Stimulated activated CD8-positive, alpha-beta memory T cell treated with anti-CD3 and anti-CD28 coated beads, Interleukin-4, amount 100 ng/mL, for 1 hour (primary cell): ENCODE measurements at regions not wholly inside any gene's neighbourhood (a gene's known extent, or its start where the extent isn't known, plus 50 kb on each side); places are given as distances from the start of the nearest gene placed in this dataset.
A peak's percentile ranks its signal among the peaks of the same experiment; 100 is the strongest.

ENCODE experiments used
- DNase-seq, 2 donors: peaks; one replicate each; pipeline ENCODE4 v3.0.0-alpha.2; 2020; ENCODE audit warnings: low read depth in 2 of 2, low spot score in 1 of 2

DNA sequence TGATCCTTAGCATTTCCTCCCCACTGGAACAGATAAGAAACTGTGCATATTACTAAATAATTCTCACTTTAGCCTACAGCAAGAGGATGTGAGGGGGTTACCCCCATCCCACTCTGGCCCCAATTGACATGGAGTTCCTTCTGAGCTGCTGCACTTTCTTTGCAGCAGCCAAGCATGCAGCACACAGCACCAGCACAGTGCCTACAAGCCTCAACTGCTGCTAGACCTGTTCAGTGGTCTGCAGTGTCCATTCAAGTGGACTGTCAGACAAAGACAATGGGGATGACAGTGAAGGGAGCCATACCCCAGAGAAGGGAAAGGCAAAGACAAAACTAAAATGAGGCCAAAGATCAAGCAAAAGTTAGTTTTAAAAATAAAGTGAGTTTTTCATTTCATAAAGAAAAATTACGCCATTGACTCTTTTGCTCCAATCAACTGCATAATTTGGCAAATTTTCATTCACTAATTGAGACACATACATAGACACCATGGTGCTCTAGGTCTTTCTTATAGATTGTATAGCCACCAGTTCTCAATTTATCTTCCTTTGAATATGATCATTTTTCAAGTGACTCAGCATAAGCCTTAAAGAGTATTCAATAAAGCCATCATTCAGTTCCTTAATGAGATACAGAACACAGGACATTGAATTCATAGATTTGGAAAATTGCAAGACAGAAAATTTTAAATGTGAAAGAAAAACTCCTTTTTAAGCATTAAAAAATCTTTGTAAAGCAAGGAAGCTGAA lies 410.6 kb downstream of the HNRNPD start:
- no peak for DNase-seq

DNA sequence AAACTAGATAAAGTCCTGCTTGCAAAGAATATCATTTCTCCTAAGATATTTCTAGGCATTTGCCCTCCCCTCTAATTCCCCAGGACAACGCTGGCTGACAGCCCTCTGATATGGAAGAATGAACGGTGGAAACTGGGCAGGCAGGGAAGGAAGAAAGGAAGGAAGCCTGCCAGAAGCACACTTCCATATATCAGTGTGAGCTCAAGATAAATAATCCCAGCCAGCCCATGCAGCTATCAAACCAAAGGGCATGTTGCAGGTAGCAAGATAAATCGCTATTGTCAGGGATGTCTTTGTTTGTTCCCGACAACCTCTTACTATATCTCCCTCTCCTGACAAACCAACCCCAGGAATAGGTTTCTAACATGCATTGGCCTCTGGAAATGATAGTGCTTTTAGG lies 412.8 kb downstream of the HNRNPD start:
- no peak for DNase-seq

- no peak for DNase-seq
Measured at GRCh38 chr4:81954271-81954670, 419.5 kb downstream of the HNRNPD start.

- DNase-seq, result no peak
Measured at GRCh38 chr4:81951891-81952455, 421.8 kb downstream of the HNRNPD start.

- DNase-seq, result no peak
Measured at GRCh38 chr4:81946996-81947395, 426.8 kb downstream of the HNRNPD start.

DNA sequence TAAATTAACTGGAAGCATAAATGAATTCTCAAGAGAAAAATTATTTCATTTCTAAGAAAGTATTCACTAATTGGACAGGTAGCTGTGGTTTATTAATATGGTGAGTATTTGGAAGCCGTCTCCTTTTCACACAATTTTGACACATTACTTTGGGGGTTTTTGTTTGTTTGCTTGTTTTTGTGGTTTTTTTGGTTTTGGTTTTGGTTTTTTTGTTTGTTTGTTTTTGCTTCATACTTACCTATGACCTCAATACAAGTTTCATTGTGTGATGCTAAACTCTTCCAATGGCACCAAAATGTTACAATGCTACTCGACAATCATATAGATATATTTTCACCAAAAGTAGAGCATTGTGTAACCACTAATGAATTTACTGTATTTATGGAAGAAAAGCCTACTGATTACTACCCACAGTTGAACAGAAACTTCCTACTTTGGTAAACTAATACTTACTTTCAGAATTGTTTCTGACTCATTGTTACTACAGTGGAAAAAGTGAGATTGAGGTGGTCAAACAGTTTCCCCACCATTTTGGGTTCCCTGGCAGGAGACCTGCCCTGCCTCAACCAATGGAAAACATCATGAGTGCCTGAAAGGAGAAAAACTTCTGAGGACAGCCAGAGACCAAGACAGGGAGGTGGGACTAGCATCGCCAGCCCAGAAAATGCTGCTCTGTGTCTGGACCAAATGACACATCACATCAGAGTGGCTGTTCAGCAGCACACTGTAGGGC lies 443.1 kb downstream of the HNRNPD start:
- DNase-seq, result no peak

DNA sequence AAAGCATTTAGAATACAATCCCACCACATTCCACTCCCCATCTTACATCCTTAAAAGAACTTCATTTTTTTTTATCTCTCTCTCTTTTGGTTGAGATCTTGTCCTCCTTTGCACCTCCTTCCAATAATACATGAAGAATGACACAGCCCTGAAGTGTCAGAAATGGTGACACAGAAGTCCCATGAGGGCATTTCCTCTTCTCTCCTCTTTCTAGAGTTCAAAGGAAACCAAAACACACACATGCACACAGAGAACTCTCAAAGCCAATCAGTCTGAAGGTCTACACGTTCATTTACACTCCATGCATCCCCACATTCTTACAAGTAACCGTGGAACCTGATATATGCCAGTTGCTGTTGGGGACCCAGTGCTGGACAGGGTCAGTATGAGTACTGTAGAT lies 450.7 kb downstream of the HNRNPD start:
- DNase-seq, result no peak

- DNase-seq, result no peak
Measured at GRCh38 chr4:81922313-81922712, 450.6 kb upstream of the RASGEF1B start.

GRCh38 chr4:81921751-81922159 lies 450.0 kb upstream of the RASGEF1B start:
- no peak for DNase-seq

- no peak for DNase-seq
Measured at GRCh38 chr4:81919810-81920209, 448.1 kb upstream of the RASGEF1B start.

DNA sequence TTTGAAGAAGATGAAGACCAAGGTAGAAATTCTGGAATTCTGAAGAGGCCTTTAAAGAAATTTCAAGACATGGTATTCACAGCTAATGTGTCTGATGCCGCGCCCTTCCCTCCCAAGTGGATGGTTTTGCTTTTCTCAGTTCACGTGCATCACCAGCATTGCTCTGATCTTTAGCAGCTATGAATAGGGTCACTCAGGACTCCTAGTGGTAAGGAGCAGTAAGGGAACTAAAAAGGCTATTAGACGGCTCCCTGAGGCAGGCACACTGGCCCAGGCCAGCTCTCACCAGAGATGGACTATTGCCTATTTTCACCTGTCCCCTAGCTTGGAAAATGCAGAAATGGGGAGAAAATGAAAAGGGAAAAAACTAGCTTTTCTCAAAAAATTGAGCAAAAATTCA lies 447.5 kb upstream of the RASGEF1B start:
- DNase-seq, result no peak

- DNase-seq, result no peak
Measured at GRCh38 chr4:81915430-81915829, 443.7 kb upstream of the RASGEF1B start.

- DNase-seq, result no peak
Measured at GRCh38 chr4:81914623-81915022, 442.9 kb upstream of the RASGEF1B start.

DNA sequence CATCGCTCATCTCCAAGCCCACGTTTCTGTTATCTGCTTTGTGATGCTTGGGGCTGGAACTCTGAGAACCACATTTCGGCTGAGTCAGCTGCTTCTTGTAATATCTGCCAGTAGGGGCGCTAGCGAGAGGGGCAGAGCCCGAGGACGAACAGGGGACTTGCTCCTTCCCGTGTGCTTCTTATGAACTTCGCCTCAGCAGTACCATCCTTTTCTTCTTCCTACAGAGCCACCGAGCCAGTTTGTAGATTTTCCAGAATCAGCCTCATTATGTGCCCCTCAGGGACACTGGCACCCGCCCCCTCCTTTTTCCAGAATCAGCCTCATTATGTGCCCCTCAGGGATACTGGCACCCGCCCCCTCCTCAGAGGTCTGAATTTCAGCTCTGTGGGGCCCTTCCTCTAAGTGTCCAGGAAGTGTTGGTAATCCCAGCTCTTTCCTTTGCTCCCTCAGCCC lies 441.7 kb upstream of the RASGEF1B start:
- DNase-seq, result peak; percentile 4 to 6

- DNase-seq, result no peak
Measured at GRCh38 chr4:81912376-81913030, 440.8 kb upstream of the RASGEF1B start.

DNA sequence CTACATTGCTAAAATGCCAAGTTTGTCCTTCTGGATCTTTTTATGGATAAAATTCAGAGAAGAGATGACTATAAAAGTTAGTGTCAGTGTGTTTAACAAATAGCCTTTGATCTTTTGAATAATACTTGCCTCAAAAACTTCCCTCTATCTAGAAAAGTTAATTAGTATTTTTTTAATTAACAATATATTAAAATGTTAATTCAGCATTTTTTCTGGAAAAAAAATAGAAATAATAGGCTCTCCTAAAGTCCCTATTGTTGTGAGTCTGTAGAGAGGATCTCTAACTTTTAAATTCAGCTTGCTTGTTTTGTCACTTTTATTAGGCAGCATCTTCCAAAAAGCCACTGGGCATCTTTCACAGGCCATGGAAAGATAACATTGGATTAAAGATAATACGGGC lies 435.2 kb upstream of the RASGEF1B start:
- no peak for DNase-seq

GRCh38 chr4:81905971-81906370 lies 434.3 kb upstream of the RASGEF1B start:
- DNase-seq, result no peak

DNA sequence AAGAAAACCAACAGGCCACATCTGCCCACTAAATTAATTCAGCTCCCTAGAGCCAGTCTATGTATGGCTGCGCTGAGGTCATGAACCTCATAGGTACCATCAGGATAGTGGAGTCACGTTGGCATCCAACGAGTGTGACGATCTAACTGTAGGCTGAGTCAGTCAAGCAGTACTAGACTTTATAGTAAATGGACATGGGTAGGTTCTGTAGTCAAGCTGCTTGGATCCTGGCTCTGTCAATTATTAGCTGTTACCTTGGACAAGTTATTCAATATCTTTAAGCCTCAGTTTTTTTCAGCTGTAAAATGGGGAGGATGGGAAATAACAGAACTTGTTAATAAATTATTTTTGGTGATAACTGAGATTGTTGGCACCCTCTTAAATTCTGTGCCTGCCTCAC lies 432.4 kb upstream of the RASGEF1B start:
- no peak for DNase-seq

DNA sequence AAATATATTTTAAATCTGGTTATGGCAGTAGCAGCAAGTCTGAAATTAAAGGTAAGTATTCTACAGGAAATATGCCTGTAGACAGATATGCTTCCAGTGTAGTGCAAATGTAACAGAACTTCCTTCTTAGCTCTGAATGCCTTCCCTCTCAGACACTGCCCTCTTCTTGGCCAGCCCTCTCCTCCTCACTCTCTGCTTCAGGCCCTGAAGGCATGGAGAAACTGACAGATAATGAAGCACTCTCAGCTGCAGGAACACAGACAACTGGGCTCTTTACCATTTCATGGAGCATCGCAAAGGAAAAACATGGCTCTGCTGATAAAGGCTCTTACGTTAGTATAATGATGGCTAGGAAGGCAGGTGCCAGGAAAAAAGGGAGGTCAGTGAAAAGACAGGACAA lies 431.5 kb upstream of the RASGEF1B start:
- no peak for DNase-seq

DNA sequence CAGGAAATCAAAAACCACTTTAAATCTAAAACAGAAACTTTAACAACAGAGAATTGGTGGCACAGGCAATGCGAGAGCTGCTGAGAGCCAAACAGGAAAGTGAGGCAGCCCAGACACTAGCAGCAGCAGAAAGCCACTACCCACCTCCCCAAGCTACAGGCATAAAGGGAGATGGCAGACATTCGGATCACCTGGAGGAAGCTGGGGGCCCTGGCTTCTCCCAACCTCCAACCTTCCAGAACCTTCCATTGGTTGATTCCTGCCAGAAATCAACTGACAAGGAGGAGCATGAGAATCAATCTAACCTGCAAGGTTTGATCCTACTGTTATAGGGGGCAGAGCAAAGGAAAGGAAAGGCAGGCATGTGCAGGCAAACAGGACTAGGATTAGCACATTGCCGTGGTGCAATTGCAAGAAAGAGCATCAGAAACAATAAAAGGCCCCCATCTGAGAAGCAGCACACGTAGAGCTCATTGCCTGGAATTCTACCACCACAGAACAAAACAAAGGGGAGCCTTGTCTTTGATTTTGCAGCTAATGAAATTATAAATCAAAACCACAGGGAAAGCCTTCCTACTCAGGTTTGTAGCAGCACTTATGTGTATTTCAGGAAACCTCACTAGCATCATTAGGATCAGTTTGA lies 427.3 kb upstream of the RASGEF1B start:
- no peak for DNase-seq

DNA sequence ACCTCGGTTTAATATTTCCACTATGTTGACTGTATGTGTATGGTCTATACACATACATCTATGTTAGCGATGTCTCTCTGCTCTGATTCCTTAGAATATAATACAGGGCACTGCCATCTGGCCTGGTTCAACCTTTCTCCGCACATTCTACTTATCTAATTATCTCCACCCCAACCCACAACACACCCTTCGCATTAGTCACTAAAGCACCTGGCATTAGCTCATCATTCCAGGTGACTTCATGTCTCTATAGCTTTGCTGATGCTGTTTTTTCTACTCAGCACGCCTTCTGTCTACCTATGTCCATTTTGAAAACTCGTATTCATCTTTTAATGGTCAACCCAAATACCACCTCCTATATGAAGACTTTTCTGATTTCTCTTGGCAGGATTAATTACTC lies 425.2 kb upstream of the RASGEF1B start:
- DNase-seq, result no peak
